ENCODE measurements at regions not wholly inside any gene's neighbourhood (a gene's known extent, or its start where the extent isn't known, plus 50 kb on each side); places are given as distances from the start of the nearest gene placed in this dataset.
A peak's percentile ranks its signal among the peaks of the same experiment; 100 is the strongest.

- Mint-ChIP-seq H3K27ac (ENCODE audit: low read depth) (peak overlapping the region; percentile 94), H3K27me3 (no peaks in the 10 kb centered on the region), H3K4me1 (peaks cover 49% of the 10 kb centered on the region), H3K36me3 (ENCODE audit: insufficient read depth) (peaks cover 10% of the 10 kb centered on the region), H3K4me3 (peak overlapping the region; percentile 4), H3K9me3 (no peaks in the 10 kb centered on the region)
- peak; percentile 34 for ATAC-seq (replicated peaks; ENCODE audit: extremely low read depth, poor library complexity, severe bottlenecking)
- DNase-seq (ENCODE audit: low spot score in 2 of 2): no peak
These were observed 241.8 kb upstream of the ATP2B1 start for GRCh38 chr12:89950421-89950820.

DNA sequence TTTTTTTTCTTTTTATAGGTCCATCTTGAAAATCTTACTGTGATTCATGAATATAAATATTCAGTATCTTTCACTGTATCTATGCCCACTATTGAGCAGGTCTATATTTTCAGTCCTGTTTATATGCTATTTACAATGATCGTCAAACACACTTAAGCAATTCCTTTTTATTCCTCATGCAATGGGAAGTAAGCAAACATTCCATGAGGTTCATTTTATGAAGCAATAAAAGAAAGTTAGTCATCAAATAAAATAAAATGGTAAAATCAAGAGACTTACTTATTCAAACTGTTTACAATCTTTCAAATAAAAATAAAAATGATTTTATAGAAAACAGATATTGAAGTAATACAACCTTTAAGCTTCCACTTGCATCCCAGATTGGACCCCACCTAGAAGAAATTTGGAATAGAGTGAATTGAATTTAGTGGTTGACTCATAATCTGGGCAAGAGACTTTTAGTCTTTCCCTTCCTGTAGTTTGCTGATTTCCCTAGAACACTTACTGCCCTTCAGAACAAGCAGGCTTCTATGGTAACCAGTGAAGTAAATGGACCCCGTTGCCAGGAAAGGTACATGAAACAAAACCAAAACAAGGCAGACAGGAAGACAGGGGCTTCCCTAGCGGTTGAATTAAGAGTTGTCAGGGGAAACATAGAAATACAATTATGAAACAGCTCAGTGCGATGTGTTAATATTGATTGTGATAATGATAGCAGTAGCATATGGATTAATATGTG is 241.0 kb upstream of the ATP2B1 start:
- H3K4me1 Mint-ChIP-seq: peaks cover 49% of the 10 kb centered on the region
- ATAC-seq (replicated peaks; ENCODE audit: extremely low read depth, poor library complexity, severe bottlenecking) (peak; percentile 93), DNase-seq (ENCODE audit: low spot score in 2 of 2) (peak; percentile 15 to 77)
- H3K4me3 Mint-ChIP-seq: peak overlapping the region; percentile 4
- no peaks in the 10 kb centered on the region for H3K27me3 Mint-ChIP-seq
- H3K9me3 Mint-ChIP-seq: no peaks in the 10 kb centered on the region
- peak overlapping the region; percentile 94 for H3K27ac Mint-ChIP-seq (ENCODE audit: low read depth)
- H3K36me3 Mint-ChIP-seq (ENCODE audit: insufficient read depth): peaks cover 10% of the 10 kb centered on the region

- H3K4me3 Mint-ChIP-seq: no peak overlapping the region
These were observed 239.9 kb upstream of the ATP2B1 start for GRCh38 chr12:89948271-89949175.

GRCh38 chr12:89947437-89948270 is 239.0 kb upstream of the ATP2B1 start:
- Mint-ChIP-seq H3K4me1 (peaks cover 56% of the 10 kb centered on the region), H3K9me3 (no peaks in the 10 kb centered on the region), H3K4me3 (no peak overlapping the region), H3K27me3 (no peaks in the 10 kb centered on the region), H3K27ac (ENCODE audit: low read depth) (peak overlapping the region; percentile 94), H3K36me3 (ENCODE audit: insufficient read depth) (peaks cover 12% of the 10 kb centered on the region)
- ATAC-seq (replicated peaks; ENCODE audit: extremely low read depth, poor library complexity, severe bottlenecking) (no peak), DNase-seq (ENCODE audit: low spot score in 2 of 2) (no peak)

More at GRCh38 chr12:89948271-89949175, 239.9 kb upstream of the ATP2B1 start:
- H3K4me1 Mint-ChIP-seq: peaks cover 49% of the 10 kb centered on the region
- ATAC-seq (replicated peaks; ENCODE audit: extremely low read depth, poor library complexity, severe bottlenecking): no peak
- peak overlapping the region; percentile 94 for H3K27ac Mint-ChIP-seq (ENCODE audit: low read depth)
- H3K27me3 Mint-ChIP-seq: no peaks in the 10 kb centered on the region
- H3K9me3 Mint-ChIP-seq: no peaks in the 10 kb centered on the region
- H3K36me3 Mint-ChIP-seq (ENCODE audit: insufficient read depth): peaks cover 10% of the 10 kb centered on the region
- no peak for DNase-seq (ENCODE audit: low spot score in 2 of 2)

DNA sequence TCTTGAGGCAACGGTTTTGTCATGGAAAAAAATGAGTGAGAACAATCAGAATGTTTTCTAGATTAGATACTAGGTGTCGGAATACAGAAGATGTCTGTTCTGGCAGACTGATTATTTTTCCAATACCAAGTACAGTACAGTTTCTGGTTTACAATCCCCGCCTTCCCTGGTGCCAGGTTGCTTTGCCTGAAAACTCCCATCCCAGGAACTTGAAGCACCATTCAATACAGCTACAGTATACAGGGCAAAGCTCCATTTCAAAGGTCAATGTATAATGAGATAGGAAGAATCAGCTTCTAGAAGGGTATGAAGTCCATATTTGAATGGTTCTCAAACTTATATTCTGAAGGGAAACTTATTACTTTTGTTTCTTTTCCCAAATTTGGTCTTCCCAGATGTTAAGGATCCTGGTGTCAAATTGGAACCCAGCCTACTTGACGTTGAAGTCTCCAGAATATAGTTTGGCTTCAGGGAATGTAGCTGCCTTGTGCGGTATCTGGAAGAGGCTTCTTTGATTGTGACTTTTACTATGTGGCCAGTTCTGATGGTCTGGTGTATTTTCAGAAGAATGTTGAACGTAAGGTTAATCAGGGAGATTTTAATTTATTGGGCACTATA is 238.0 kb upstream of the ATP2B1 start:
- no peak for DNase-seq (ENCODE audit: low spot score in 2 of 2)
- Mint-ChIP-seq H3K4me3 (no peak overlapping the region), H3K36me3 (ENCODE audit: insufficient read depth) (peaks cover 10% of the 10 kb centered on the region), H3K27ac (ENCODE audit: low read depth) (peak overlapping the region; percentile 94), H3K9me3 (no peaks in the 10 kb centered on the region), H3K4me1 (peaks cover 59% of the 10 kb centered on the region), H3K27me3 (no peaks in the 10 kb centered on the region)
- ATAC-seq (replicated peaks; ENCODE audit: extremely low read depth, poor library complexity, severe bottlenecking): no peak

- no peaks in the 10 kb centered on the region for H3K27me3 Mint-ChIP-seq
- peak overlapping the region; percentile 94 for H3K27ac Mint-ChIP-seq (ENCODE audit: low read depth)
- ATAC-seq (replicated peaks; ENCODE audit: extremely low read depth, poor library complexity, severe bottlenecking): no peak
- DNase-seq (ENCODE audit: low spot score in 2 of 2): no peak
- H3K36me3 Mint-ChIP-seq (ENCODE audit: insufficient read depth): peaks cover 5% of the 10 kb centered on the region
- H3K4me3 Mint-ChIP-seq: no peak overlapping the region
- no peaks in the 10 kb centered on the region for H3K9me3 Mint-ChIP-seq
- H3K4me1 Mint-ChIP-seq: peaks cover 45% of the 10 kb centered on the region
These were observed 236.5 kb upstream of the ATP2B1 start for GRCh38 chr12:89945123-89945522.

- ATAC-seq (replicated peaks; ENCODE audit: extremely low read depth, poor library complexity, severe bottlenecking) (no peak), DNase-seq (ENCODE audit: low spot score in 2 of 2) (no peak)
- no peaks in the 10 kb centered on the region for H3K27me3 Mint-ChIP-seq
- H3K4me1 Mint-ChIP-seq: peaks cover 35% of the 10 kb centered on the region
- no peaks in the 10 kb centered on the region for H3K9me3 Mint-ChIP-seq
- no peak overlapping the region for H3K27ac Mint-ChIP-seq (ENCODE audit: low read depth)
- H3K4me3 Mint-ChIP-seq: no peak overlapping the region
- peaks cover 2% of the 10 kb centered on the region for H3K36me3 Mint-ChIP-seq (ENCODE audit: insufficient read depth)
These were observed 234.8 kb upstream of the ATP2B1 start for GRCh38 chr12:89943463-89943862.

DNA sequence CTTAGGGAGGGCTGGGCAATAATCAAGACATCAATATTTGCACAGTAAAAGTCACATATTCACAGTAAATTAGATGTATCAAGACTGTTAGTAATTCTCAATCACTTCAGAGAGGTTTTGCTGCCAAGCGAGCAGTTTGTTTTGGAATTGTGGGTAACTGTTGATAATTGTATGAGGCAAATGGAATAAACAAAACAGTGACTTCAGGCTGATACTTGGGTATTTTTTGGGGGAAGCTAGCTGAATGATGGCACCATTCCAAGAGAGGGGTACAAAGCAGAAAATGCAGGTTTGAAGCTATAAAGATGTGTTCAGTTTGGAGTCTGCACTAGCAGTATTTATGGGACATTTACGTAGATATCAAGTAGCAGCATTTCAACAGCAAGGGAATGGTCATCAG is 232.8 kb upstream of the ATP2B1 start:
- H3K4me1 Mint-ChIP-seq: peaks cover 23% of the 10 kb centered on the region
- H3K9me3 Mint-ChIP-seq: no peaks in the 10 kb centered on the region
- H3K27ac Mint-ChIP-seq (ENCODE audit: low read depth): no peak overlapping the region
- H3K27me3 Mint-ChIP-seq: no peaks in the 10 kb centered on the region
- peaks cover 2% of the 10 kb centered on the region for H3K36me3 Mint-ChIP-seq (ENCODE audit: insufficient read depth)
- ATAC-seq (replicated peaks; ENCODE audit: extremely low read depth, poor library complexity, severe bottlenecking) (no peak), DNase-seq (ENCODE audit: low spot score in 2 of 2) (no peak)
- no peak overlapping the region for H3K4me3 Mint-ChIP-seq

DNA sequence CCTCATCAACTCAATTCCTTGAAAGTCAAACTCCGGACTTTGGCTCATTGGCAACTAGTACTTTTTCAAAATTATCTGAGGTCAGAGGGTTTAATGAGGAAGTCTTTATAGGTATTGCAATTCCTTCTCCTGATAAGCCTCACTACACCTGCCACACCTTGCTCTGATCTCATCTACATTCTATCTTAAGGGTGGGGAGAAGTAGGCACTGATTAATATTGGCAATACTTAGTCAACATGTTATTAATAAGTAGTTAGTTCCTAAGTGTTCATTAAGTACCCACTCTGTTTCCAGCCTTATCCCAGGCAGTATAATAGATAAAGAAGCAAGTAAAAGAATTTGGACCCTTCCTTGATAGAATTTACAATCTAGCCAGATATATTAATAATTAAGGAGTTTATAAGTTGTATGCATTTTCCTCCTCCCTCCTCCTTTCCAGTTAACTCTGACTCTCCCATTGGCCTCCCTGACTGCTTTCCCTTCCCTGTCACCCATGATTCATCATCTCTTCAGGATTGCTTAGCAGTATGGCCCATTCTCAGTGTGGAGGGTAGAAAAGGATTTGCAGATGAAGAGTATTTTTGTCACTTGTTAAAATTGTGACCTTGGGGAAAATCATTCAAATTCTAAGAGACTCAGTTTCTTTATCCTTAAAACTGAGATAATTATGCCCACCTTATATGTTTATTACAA is 231.0 kb upstream of the ATP2B1 start:
- no peak overlapping the region for H3K4me3 Mint-ChIP-seq
- peaks cover 2% of the 10 kb centered on the region for H3K36me3 Mint-ChIP-seq (ENCODE audit: insufficient read depth)
- H3K27ac Mint-ChIP-seq (ENCODE audit: low read depth): peak overlapping the region; percentile 65

GRCh38 chr12:89936631-89937030 is 228.0 kb upstream of the ATP2B1 start:
- no peak overlapping the region for H3K27ac Mint-ChIP-seq (ENCODE audit: low read depth)
- H3K4me1 Mint-ChIP-seq: peaks cover 18% of the 10 kb centered on the region
- H3K4me3 Mint-ChIP-seq: no peak overlapping the region
- peaks cover 3% of the 10 kb centered on the region for H3K36me3 Mint-ChIP-seq (ENCODE audit: insufficient read depth)
- H3K27me3 Mint-ChIP-seq: no peaks in the 10 kb centered on the region
- ATAC-seq (replicated peaks; ENCODE audit: extremely low read depth, poor library complexity, severe bottlenecking) (no peak), DNase-seq (ENCODE audit: low spot score in 2 of 2) (no peak)
- H3K9me3 Mint-ChIP-seq: no peaks in the 10 kb centered on the region

More for the DNA sequence above, 231.0 kb upstream of the ATP2B1 start:
- ATAC-seq (replicated peaks; ENCODE audit: extremely low read depth, poor library complexity, severe bottlenecking) (no peak), DNase-seq (ENCODE audit: low spot score in 2 of 2) (no peak)
- Mint-ChIP-seq H3K9me3 (no peaks in the 10 kb centered on the region), H3K4me1 (peaks cover 18% of the 10 kb centered on the region), H3K27me3 (no peaks in the 10 kb centered on the region)

DNA sequence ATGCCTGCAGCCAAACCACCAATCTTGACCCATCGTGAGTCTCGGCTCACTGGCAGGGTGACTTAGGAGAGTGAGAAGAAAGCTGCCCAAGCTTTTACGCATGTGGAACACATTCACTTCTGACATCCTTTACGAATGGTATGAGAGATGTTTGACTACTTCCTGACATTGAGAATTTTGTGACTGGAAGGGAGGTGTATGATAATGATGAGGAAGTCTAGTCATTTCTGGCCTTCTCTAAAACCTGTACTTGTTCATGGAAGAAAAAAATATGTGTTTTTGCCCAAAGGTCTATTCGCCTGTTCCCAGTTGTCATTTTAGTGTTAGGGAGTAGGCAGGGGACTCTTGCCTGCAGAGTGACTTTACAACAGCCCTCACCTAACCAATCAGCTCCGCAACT is 227.2 kb upstream of the ATP2B1 start:
- DNase-seq (ENCODE audit: low spot score in 2 of 2): no peak
- no peak overlapping the region for H3K27ac Mint-ChIP-seq (ENCODE audit: low read depth)
- H3K27me3 Mint-ChIP-seq: no peaks in the 10 kb centered on the region

More for the DNA sequence above, 227.2 kb upstream of the ATP2B1 start:
- ATAC-seq (replicated peaks; ENCODE audit: extremely low read depth, poor library complexity, severe bottlenecking): no peak
- H3K4me1 Mint-ChIP-seq: peaks cover 18% of the 10 kb centered on the region
- no peaks in the 10 kb centered on the region for H3K9me3 Mint-ChIP-seq
- H3K4me3 Mint-ChIP-seq: no peak overlapping the region
- H3K36me3 Mint-ChIP-seq (ENCODE audit: insufficient read depth): peaks cover 3% of the 10 kb centered on the region

All from central memory CD8-positive, alpha-beta T cell (primary cell).